Middle frontal gyrus (tissue), 1 donor: ENCODE measurements at regions not wholly inside any gene's neighbourhood (a gene's known extent, or its start where the extent isn't known, plus 50 kb on each side); places are given as distances from the start of the nearest gene placed in this dataset.

Experiments
- DNase-seq: peaks from one replicate; pipeline ENCODE4 v3.0.0-alpha.2; 2015; ENCODE audit warnings: low spot score; ENCODE audit errors: extremely low spot score

- no peak for DNase-seq
These were observed 513.6 kb upstream of the DPH6 start for GRCh38 chr15:36059596-36059995.

DNA sequence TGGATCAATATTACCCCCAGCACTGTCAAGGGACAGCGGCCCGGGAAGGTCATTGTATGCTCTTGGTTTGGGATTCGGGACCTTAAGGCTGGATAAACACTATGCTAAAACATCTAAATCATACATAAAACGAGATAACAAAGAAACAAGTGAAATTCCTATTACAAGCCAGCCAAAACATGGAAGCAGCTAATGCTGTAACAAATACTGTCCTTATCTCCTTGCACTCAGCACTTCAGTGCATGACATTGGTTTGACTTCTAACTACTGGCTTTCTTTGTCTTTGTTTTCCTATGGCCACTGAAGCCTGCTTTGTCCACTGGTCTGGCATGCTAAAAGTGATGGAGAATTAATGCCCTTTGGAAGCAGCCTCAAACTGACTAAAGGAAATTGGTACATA is 516.4 kb upstream of the DPH6 start:
- no peak for DNase-seq

- DNase-seq, result no peak
These were observed 512.7 kb upstream of the CDIN1 start for GRCh38 chr15:36066757-36067156.

- DNase-seq, result no peak
These were observed 511.7 kb upstream of the CDIN1 start for GRCh38 chr15:36067483-36068274.

- no peak for DNase-seq
These were observed 504.1 kb upstream of the CDIN1 start for GRCh38 chr15:36075333-36075732.

GRCh38 chr15:36079021-36079420 is 500.4 kb upstream of the CDIN1 start:
- DNase-seq, result no peak

DNA sequence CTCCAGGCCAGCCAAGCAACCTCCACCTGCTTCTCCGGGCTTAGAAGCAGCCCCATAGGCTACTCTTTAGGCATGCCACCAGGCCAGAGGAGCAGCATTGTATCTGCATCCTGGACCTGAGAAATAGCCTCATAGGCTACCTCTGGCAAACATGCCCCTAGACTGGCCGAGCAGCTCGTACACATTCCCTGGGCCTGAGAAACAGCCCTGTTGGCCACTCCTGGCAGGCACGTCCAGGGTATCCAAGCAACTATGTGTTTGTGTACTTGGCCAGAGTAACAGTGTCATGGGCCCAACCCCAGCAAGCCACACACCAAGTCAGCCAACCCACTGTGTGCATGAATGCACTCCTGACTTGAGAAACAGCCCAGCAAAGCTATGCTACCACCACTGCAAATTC is 498.7 kb upstream of the CDIN1 start:
- no peak for DNase-seq

GRCh38 chr15:36090286-36090946 is 489.0 kb upstream of the CDIN1 start:
- DNase-seq, result no peak

- no peak for DNase-seq
These were observed 472.6 kb upstream of the CDIN1 start for GRCh38 chr15:36106640-36107335.

DNA sequence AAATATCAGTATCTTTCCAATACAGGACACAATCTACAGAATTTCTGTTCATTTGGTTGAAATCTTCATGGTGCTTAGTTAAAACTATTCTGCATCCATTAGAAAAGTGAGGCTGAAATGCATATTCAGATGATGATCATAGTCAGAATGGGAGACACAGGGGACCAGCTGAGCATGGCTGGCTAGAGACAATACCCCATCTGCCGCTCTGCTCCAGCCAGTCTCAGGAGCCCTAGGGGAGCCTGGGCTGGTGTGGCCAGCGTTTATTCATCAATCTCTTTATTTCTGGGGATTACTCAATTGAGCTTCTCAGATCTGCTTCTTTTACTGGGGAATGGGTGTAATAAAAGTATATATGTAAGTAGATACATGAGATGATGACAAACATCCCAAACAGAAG is 470.9 kb upstream of the CDIN1 start:
- DNase-seq, result no peak

DNA sequence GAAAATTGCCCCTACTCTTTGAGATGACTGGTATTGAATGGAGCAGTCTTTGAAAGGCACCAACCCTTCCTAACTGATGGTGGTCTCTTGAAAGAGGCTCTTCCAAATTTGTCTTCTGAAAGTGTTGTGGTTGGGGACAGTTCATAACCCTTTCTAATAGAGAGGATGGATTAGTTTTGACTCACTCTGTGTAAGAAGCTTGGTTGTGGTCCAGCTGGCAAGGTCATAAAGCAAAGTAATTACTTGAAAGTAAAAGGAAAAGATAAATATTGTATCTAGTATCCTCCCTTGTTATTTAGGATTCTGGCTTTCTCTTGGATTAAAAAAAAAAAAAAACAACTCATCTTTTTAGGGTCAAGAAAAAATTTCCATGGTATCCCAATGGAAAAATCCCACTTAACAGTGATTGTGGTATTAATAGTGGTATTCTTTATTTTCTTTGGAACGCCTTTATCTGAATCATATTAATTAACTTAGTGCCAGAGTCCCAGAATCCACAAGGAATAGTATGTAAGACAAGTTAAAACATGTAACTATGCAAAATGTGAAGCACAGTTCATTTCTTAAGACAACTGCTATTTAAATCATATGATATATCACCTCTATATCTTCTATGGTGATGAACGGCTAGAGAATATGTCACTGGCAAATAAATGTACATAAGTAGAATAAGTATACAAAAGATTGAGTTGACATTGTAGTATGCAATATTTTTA is 469.3 kb upstream of the CDIN1 start:
- DNase-seq, result no peak

DNA sequence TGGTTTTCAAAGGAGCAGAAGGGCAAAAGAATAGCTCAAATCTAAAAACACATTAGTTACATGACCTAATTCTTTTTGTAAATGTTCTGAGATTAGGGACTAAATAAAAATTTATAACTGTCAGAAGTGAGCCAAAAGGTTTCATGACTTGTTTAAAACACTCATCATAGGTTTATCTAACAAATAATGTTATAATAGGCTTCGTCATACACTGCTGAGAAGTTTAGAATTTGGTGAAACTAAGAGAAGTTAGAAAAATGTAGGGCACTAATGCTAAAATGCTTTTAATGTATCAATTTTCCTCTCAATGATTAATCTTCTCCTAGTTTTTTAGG is 468.8 kb upstream of the CDIN1 start:
- no peak for DNase-seq

- no peak for DNase-seq
These were observed 462.1 kb upstream of the CDIN1 start for GRCh38 chr15:36117296-36117787.

- no peak for DNase-seq
These were observed 453.2 kb upstream of the CDIN1 start for GRCh38 chr15:36126194-36126593.

DNA sequence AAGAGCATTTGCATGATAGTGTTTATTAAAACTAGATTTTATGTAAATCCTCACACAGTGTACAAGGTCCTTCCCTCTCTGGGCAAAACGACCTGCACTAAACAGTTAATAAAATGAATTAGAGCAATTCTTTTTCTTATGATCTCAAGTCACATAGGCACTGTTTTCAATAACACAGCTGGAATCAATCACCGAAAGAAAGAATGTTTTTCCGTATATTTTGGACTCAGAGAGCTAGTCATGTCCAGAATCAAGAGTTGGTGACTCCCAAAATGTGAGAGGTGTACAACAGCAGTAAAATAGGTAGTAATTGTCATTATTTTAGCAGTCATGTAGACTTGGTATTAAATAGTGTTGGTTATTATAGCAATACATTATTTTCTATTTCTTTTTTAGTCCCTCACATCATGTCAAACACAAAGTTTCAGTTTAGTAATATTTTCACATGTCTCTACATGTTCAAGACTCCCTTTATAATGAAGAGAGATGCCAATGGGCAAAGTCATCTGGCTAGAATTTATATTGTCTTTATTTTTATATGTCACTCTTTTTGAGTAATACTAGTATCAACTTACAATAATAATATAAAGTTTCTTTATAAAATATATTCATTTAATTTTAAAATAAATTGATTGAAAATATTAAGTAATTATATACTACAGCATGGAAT is 448.6 kb upstream of the CDIN1 start:
- DNase-seq, result no peak

GRCh38 chr15:36133742-36134141 is 445.7 kb upstream of the CDIN1 start:
- no peak for DNase-seq

DNA sequence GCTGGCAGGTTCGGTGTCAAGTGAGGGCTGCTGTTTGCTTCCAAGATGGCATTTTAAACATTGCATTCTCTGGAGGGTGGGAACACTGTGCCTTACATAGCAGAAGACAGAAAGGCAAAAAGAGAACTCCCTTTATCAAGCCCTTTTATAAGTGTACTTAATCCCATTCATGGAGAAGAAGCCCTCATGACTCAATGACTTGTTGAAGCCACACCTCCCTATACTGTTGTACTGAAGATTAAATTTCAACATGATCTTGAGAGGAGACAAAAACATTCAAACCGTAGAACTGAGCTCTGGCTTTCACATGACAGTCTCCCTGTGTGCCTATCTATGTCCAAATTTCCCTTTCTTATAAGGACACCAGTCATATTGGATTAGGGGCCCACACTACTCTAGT is 443.4 kb upstream of the CDIN1 start:
- no peak for DNase-seq

DNA sequence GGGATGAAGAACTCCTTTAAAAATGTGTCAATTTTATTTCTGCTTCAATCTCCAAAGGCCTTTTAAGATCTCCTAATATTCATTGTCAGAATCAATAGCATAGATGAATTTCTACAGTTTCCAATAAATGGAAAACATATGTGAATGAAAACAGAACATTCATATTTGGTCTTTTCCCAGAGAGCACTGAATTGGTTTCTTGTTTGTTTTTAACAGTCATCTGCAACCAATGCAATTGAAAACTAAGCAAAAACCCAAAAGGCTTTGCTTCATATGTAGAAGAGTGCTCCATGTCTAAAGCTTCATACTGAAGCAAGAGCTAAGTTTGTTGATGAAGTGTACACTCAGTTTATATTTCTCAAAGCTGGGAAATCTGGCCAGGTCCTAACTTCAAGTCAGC is 426.5 kb upstream of the CDIN1 start:
- DNase-seq, result no peak

DNA sequence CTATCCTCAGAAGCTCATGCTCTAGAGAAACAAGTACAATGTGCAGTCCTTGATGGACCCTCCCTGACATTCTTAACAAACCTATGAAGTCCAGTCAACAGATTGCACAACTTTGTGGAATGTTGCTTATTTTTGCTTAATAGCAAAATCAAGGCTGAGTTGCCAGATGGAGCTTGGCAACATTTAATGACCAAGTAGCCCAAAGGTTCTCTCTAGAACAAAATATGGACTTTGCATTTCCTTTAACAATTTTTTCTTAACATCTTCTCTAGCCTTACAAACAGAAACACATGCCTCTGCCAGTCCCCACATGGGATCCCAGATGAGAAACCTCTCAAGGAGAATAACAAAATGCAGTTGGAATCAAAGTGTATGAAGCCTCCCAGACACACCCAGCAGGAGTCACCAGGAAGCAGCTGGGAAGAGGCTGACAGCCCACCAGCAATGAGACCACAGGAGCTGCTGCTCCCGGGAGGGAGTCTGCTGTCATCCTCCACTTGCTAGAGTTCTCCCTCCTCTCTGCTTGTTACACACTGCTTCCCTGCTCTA is 422.5 kb upstream of the CDIN1 start:
- DNase-seq, result no peak

- DNase-seq, result no peak
These were observed 419.1 kb upstream of the CDIN1 start for GRCh38 chr15:36160351-36160750.

GRCh38 chr15:36161108-36161507 is 418.3 kb upstream of the CDIN1 start:
- no peak for DNase-seq
